ENCODE measurements at regions not wholly inside any gene's neighbourhood (a gene's known extent, or its start where the extent isn't known, plus 50 kb on each side); places are given as distances from the start of the nearest gene placed in this dataset.

- no peaks in the 10 kb centered on the region for H3K4me1 ChIP-seq (ENCODE audit: insufficient read depth, low read length)
- TF ChIP-seq EZH2 (IDR thresholded peaks at IDR 0.05; ENCODE audit: low read length, unreplicated experiment) (no peak), EZH2phosphoT487 (IDR thresholded peaks at IDR 0.05; ENCODE audit: borderline replicate concordance, low read length) (no peak), CTCF (conservative IDR thresholded peaks at IDR 0.05; ENCODE audit: low read depth, low read length) (no peak)
- ATAC-seq (no peak), DNase-seq (no peak)
- no peaks in the 10 kb centered on the region for H4K20me1 ChIP-seq (ENCODE audit: low read length)
- no TSS peak for BruUV-seq (replicated peaks)
- H3K36me3 ChIP-seq (ENCODE audit: low read depth, low read length), result no peaks in the 10 kb centered on the region
- POLR2A ChIA-PET (ENCODE audit: unreplicated experiment), result interaction anchor here (0.5 kb wide), 1 partner anchor 9 kb away, joined by 5 read pairs; no protein-coding TSS in a partner anchor
- H3K79me2 ChIP-seq (ENCODE audit: low read length), result no peaks in the 10 kb centered on the region
- H3K4me3 ChIP-seq (ENCODE audit: low read length), result no peak overlapping the region
- H2AFZ ChIP-seq (ENCODE audit: low read length), result no peak overlapping the region
- no peaks in the 10 kb centered on the region for H3K27me3 ChIP-seq (ENCODE audit: low read length)
- CTCF ChIA-PET, result no interaction called here
- no peaks in the 10 kb centered on the region for H3K9me3 ChIP-seq (ENCODE audit: low read length)
- no peak overlapping the region for H3K27ac ChIP-seq (ENCODE audit: low read length)
- no peaks in the 10 kb centered on the region for H3K9me2 ChIP-seq (replicated peaks; ENCODE audit: low read length)
- no peak overlapping the region for H3K4me2 ChIP-seq (ENCODE audit: low read length)
- intact Hi-C loops (cut with micrococcal nuclease), result no loop called here
- H3F3A ChIP-seq (ENCODE audit: low read length, unreplicated experiment), result no peaks in the 10 kb centered on the region
- H3K9ac ChIP-seq (ENCODE audit: low read length), result no peak overlapping the region
Measured at GRCh38 chr7:371119-371778, 81.3 kb downstream of the FOXL3 start.

- Histone ChIP-seq H3K79me2 (ENCODE audit: low read length) (no peaks in the 10 kb centered on the region), H3K4me2 (ENCODE audit: low read length) (no peak overlapping the region), H3K9ac (ENCODE audit: low read length) (no peak overlapping the region), H4K20me1 (ENCODE audit: low read length) (no peaks in the 10 kb centered on the region), H3K27ac (ENCODE audit: low read length) (no peak overlapping the region), H3K9me3 (ENCODE audit: low read length) (no peaks in the 10 kb centered on the region), H3K4me3 (ENCODE audit: low read length) (no peak overlapping the region), H3K27me3 (ENCODE audit: low read length) (no peaks in the 10 kb centered on the region), H3K36me3 (ENCODE audit: low read depth, low read length) (no peaks in the 10 kb centered on the region), H2AFZ (ENCODE audit: low read length) (no peak overlapping the region), H3K4me1 (ENCODE audit: insufficient read depth, low read length) (no peaks in the 10 kb centered on the region), H3F3A (ENCODE audit: low read length, unreplicated experiment) (no peaks in the 10 kb centered on the region), H3K9me2 (replicated peaks; ENCODE audit: low read length) (no peaks in the 10 kb centered on the region)
- ChIA-PET CTCF (no interaction called here), POLR2A (ENCODE audit: unreplicated experiment) (interaction anchor here (0.5 kb wide), 1 partner anchor 10 kb away, joined by 5 read pairs; no protein-coding TSS in a partner anchor)
- BruUV-seq (replicated peaks), result no TSS peak
- ATAC-seq (no peak; the same call in 1 of the 2 replicates), DNase-seq (no peak)
- intact Hi-C loops (cut with micrococcal nuclease), result no loop called here
- TF ChIP-seq CTCF (conservative IDR thresholded peaks at IDR 0.05; ENCODE audit: low read depth, low read length) (no peak), EZH2phosphoT487 (IDR thresholded peaks at IDR 0.05; ENCODE audit: borderline replicate concordance, low read length) (no peak), EZH2 (IDR thresholded peaks at IDR 0.05; ENCODE audit: low read length, unreplicated experiment) (no peak)
Measured at GRCh38 chr7:371779-372545, 82.0 kb downstream of the FOXL3 start.

- Histone ChIP-seq H3K36me3 (ENCODE audit: low read depth, low read length) (no peaks in the 10 kb centered on the region), H3K27me3 (ENCODE audit: low read length) (no peaks in the 10 kb centered on the region), H3F3A (ENCODE audit: low read length, unreplicated experiment) (no peaks in the 10 kb centered on the region), H3K27ac (ENCODE audit: low read length) (no peak overlapping the region), H4K20me1 (ENCODE audit: low read length) (no peaks in the 10 kb centered on the region), H3K9ac (ENCODE audit: low read length) (no peak overlapping the region), H3K9me3 (ENCODE audit: low read length) (no peaks in the 10 kb centered on the region), H2AFZ (ENCODE audit: low read length) (no peak overlapping the region), H3K4me2 (ENCODE audit: low read length) (no peak overlapping the region), H3K79me2 (ENCODE audit: low read length) (no peaks in the 10 kb centered on the region), H3K4me1 (ENCODE audit: insufficient read depth, low read length) (no peaks in the 10 kb centered on the region), H3K4me3 (ENCODE audit: low read length) (no peak overlapping the region), H3K9me2 (replicated peaks; ENCODE audit: low read length) (no peaks in the 10 kb centered on the region)
- ChIA-PET POLR2A (ENCODE audit: unreplicated experiment) (no interaction called here), CTCF (no interaction called here)
- DNase-seq (no peak), ATAC-seq (no peak)
- BruUV-seq (replicated peaks), result no TSS peak
- TF ChIP-seq CTCF (conservative IDR thresholded peaks at IDR 0.05; ENCODE audit: low read depth, low read length), result no peak
- TF ChIP-seq EZH2phosphoT487 (IDR thresholded peaks at IDR 0.05; ENCODE audit: borderline replicate concordance, low read length), result no peak
- TF ChIP-seq EZH2 (IDR thresholded peaks at IDR 0.05; ENCODE audit: low read length, unreplicated experiment), result no peak
- intact Hi-C loops (cut with micrococcal nuclease), result no loop called here
Measured at GRCh38 chr7:372546-372931, 82.6 kb downstream of the FOXL3 start.
